ENCODE measurements at regions not wholly inside any gene's neighbourhood (a gene's known extent, or its start where the extent isn't known, plus 50 kb on each side); places are given as distances from the start of the nearest gene placed in this dataset.

DNA sequence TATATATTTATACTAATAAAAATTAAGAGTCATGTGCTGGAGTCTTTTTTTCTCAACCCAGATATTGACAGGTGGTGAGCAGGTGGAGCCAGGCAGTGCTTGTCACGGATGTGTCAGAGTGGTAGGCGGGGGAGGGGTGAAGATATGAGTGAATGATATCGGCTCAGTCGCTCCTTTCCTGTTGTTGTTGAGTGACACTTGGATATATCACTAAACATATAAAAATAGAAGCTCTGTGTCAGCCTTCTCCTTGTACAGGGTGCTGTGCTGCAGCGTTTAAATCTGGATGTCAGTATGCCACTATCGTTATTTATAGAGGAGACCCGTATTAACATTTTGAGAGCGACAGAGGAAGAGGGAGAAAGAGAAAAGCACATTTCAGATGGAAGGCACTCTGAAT lies 339.6 kb downstream of the NUF2 start:
- ATAC-seq: no peak

DNA sequence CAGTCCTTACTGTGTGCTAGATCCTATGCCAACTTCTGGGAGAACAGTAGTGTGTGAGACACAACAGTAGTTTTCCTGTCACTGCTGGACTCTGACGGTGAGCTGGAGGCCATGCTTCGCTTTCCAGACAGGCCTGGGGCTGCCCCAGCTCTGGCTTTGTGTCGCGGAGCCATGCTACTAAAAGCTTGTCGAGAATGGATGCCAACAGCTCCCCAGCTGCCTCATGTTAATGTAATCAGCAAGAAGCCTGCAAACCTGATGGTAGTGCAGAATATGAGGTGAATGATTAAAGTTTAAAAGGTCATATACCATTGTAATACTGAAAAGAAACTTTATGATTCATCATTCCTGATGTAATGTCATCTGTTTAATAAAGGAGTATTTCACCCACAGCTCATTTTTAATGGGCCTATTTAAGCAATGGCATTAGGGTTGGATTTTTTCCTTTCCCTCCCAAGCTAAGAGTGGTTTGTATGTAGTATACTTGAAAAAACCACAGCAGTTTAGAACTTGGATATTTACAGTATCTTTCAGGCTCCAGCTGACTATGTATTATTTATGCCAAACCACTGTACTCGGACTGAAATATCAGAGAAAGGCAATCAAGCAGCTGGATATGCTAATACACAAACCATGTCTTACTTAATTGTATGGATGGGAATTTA lies 343.0 kb downstream of the NUF2 start:
- ATAC-seq: peak; percentile 78

DNA sequence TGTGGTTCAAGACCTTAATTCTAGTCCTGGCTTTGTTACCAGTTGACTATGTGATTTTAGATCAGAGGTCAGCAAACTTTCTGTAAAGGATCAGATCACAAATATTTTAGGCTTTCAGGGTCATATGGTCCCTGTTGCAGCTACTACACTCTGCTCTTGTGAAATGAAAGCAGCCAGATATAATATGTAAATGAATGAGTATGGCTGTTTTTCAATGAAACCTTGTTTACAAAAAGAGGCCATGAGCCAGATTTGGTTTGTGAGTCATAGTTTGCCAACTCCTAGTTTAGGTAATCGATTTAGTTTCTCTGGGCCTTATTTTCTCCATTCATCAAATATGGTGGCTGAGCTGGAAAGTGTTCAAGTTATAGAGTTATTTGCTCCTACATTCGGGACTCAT lies 346.7 kb downstream of the NUF2 start:
- no peak for ATAC-seq

DNA sequence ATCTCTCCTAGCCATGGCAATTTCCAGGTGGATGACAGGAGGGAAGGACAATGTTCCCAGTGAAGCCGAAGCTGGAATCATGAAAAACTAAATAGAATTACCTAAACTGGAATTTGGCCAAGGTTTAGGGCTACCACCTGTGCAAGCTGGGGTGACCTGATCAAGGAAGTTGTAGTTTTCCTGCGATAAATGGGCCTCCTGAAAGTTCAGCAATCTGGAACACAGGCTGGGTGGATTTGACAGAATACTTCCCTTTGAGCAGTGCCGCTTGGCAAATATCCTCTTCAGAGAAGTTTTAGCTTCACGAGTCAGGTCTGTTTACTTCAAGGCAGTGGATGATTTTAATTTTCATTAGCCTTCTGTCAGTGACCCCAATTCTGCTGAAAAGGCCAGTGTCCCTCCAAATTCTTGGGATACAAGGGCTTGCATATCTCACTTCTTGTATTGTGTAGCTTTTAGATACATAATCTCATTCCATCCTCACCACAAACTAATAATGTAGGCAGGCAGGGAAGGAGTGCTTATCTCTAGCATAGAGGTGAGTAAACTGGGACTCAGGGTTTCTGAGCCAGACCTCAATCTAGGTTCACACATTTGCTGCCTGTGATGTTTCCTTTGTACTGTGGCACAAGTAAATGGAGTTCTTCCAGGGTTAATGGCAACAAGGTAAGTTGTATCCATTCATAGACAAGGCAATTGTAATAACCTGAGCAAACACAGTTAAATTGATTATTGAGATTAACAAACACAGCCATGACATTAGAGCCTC lies 349.4 kb downstream of the NUF2 start:
- no peak for ATAC-seq

DNA sequence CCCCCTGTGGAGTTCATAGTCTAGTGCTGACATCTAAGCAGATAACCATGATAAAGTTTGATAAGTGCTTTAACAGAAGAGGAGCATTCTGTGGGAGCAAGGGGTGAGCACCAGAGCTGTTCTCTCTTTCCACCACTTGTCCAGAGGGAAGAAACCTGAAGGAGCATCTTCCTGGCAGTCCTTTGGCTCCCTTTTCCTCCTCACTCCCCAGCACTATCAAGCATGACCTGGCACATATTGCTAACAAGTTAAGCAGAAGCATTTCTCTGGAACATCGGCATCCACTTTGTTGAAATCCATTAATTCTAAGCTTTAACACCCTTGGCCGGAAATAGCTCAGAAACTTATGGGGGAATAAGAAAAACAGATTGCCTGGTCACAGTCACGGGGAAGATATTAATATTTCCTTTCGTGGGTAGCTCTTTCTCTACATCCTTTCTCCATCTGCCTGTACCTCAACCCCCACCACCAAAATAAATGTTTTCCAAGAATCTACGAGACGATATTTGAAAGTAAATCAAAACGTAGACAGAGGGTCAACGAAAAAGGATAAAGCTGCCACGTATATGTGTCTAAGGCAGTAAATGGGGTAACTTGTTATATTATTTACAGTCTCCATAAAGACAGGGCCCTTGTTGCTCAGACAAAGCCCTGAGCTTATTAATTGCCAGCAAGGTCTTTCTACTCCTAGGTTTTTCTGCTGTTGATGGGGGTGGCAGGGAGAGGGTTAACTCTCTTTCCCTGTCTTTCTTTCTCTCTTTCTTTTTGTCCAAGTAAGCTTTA lies 351.4 kb downstream of the NUF2 start:
- ATAC-seq: no peak

DNA sequence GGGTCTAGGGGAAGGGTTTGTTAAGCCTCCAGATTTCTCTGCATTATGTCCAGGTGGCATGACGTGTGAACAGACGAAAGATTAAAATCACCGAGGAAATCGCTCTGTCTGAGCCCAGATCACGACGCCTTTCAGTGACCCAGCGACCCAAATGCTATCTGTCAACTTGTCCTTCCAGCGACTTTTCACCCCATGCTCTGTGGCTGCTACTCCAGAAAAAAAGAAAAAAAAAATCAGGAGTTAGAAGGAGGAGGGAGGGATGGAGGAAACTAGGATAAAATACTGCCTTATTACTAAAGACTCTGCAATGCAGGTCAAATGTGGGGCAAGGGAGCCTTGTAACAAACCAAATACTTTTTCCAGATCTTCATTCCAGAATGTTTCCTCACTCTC lies 352.0 kb downstream of the NUF2 start:
- ATAC-seq: no peak

DNA sequence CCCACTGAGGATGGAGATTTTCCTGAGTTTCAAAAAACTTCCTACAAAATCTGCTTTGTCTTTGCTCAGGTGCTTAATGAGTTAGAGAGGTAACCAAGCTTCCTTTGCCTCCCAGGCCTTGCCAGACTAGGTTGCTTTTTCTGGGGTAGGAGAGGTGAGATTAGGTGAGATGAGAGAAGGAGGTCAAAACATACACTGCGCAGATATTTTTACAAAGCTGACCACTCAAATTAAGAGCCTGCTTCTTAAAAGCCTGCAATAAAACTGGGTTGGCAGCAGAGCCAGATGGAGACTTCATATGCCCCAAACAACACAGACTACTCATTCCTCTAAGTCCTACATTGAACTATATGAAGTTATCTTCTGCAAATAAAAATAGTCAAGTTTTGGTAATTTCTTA lies 352.5 kb downstream of the NUF2 start:
- ATAC-seq: no peak

DNA sequence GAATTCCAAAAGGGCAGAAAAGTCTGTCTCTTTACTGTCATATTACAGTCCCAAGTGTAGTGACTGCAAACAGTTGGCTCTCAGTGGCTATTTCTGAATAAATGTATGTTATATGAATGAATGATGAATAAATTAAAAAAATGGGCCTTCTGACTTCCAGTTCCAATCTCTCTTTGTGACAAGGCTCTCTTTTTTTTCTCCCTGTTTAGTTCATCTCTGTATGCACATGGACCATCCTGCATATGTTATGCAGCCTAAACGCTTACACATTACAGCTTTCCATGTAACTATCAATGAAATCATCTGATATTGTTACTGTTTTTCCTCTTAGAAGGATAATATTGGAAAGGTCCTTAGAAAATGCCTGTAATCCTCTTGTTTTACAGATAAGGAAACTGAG lies 363.0 kb downstream of the NUF2 start:
- no peak for ATAC-seq

DNA sequence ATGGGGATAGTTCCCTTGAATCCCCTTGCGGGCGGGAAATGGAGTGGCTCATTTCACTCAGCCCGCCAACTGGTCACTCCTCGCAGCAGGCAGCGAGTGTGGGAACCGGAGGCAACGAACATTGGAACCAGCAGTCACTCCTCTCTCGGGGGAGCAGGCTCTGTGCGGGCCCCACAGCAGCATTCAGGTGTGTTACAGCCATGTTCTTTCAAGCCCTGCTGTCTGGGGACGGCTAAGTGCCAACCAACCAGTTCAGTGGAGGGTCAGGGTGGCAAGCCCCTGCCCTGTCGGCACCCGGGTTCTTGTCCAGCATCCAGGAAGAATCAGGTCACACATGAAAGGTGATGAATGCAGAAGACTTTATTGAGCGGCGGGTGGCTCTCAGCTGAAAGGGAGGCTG lies 370.5 kb downstream of the NUF2 start:
- no peak for ATAC-seq

DNA sequence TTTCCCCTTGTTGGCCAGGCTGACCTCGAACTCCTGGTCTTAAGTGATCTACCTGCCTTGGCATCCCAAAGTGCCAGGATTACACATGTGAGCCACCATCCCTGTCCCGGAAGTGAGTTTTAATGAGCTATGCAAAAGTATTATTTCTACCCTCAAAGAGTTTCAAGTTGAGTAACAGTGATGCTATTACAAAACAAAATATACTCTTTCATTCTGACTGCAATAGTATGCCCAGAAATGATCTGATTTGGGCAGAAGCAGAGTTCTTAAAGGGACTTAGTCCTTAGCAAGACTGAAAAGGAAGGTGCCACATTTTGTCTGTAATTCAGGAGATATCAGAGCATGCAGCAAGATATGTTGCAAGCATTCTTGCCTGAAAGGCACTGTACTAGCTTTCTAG lies 375.4 kb downstream of the NUF2 start:
- no peak for ATAC-seq

DNA sequence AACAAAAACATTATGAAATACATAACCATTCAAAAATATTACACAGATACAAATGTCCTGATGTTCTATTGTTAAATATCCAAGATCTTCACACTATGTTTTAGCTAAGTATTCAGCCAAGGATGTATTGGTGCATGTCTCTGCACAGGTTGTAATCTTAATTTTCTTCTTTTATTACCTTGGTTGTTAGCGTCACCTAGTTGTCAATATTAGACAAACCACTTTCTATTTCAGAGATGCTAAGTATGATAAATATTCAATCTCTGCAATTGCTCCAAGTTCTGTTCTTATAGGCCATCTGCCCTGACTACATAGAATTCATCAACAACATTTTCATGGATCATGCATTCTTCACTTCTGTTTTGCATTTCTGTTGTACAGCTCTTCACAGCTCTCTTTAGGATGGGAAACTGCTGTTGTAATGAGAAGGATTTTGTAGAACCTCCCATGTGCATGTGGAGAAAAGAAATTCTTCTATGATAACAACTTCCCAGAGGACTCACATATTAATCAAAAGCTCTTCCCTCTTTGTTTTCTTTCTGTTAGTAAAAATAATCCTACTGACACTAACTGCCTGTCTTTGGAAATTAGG lies 380.1 kb downstream of the NUF2 start:
- no peak for ATAC-seq

DNA sequence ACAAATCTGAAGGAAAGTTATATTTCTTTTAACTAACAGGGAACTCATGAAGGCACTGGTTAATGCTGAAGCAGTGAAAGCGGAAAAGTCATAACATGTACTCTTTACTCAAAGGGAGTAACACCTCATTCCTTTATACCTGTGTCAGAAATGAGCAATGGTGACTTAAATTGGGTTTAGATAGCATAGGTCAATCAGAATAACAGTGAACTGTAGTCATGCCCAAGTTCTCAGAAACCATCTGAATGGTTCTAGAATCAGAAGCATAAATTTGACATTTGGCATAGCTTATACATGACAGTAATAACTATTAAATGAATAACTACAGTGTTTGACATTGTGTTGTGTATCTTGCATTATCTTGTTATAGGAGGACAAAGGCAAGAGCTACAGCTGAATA lies 382.0 kb downstream of the NUF2 start:
- peak; percentile 65 for ATAC-seq

DNA sequence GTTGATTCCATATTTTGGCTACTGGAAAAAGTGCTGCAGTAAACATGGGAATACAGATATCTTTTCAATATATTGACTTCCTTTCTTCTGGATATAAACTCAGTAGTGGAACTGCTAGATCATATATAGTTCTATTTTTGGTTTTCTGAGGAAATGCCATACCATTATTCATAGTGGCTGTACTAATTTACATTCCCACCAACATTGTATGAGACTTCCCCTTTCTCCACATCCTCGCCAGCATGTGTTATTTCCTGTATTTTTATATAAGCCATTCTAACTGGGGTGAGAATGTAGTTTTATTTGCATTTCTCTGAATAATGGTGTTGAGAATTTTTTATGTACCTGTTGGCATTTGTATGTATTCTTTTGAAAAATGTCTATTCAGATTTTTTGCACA lies 385.2 kb downstream of the NUF2 start:
- ATAC-seq: no peak

DNA sequence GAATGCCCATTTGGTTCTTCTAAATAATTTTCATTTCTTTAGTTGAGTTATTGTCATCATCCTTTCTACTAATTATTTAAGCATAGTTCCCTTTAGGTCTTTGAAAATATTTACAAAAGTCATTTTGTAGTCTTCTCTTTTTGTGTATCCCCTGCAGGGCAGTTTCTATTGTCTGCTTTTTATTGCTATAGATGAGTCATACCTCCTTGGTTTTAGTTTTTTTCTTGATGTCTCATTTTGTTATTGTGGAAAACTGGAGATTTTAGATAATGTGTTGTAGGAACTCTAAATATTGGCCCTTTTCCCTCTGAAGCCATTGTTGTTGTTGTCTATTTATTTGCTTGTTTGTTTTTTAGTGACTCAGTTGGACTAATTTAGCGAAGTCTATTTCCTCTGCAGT lies 387.9 kb downstream of the NUF2 start:
- ATAC-seq: no peak

DNA sequence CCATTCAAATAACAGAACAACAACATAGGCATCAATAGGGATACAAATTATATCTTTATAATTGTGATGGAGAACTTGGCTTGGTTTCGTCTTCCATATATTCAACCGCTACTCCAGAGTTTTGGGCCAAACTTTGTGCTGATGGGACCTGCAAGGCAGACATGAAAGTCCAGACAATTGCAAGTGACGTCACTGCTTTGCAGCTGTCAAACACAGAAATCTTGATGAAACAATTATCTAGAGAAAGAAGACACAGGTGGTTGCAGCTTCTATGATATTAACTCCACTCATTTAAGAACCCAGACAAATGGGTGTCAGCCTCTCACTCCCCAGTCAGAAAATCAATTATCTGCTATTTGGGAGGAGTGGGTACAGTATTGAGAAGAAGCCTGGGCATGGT lies 390.6 kb downstream of the NUF2 start:
- ATAC-seq: no peak

DNA sequence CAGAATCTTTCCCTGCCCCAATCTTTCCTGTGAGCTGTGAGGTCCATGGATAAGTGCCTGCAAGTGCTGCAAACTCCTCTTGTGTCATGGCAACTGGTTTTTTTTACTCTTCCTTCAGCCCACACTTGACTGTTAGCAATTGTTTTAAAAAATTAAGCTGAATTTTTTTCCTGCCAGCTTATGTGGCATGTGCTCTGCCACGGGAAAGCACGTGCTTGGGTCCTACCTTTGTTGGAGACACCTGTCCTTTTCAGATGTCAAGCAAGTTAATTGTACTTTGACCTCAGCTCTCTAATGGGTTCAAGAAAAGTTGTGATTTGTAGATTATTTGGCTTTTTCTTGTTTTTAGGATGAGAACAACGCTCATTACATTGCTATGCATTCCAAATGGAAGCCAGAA lies 398.5 kb downstream of the NUF2 start:
- ATAC-seq: no peak

DNA sequence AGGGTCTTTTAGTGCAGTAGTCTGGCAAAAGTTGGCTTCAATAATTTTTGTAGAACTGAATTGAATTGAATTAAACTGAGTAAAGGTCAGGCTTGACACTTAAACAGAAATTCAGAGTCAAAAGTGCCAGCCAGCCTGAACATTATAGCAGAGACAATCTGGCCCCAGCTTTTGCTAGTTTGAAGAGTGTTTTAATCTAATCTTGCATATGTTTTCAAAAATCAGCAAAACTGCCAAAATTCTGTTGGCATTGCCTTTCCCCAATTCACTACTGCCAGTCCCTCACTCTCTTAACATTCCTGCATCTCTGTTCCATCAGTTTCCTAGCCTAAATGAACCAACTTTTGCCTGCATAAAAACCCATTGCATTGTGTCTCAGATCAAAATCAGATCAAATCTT lies 403.8 kb downstream of the NUF2 start:
- ATAC-seq: no peak

DNA sequence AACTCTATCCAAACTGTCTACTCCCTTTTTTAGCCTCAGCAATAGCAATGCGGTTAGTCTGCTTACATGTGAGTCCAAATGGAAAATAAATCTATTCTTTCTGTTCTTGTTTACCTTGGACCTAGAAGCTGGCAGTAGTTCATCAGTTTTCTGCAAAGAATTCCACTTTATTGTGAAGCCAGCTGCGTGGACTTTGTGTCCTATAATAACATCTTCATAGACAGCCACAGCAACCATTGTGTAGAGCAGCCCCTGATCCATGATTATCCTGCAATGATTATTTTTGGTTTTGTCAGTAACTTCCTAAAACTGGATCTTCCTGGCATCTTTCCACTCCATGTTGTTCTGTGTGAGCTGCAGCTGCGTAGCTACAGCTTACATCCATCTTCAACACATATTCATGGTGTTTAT lies 408.7 kb downstream of the NUF2 start:
- ATAC-seq: no peak

DNA sequence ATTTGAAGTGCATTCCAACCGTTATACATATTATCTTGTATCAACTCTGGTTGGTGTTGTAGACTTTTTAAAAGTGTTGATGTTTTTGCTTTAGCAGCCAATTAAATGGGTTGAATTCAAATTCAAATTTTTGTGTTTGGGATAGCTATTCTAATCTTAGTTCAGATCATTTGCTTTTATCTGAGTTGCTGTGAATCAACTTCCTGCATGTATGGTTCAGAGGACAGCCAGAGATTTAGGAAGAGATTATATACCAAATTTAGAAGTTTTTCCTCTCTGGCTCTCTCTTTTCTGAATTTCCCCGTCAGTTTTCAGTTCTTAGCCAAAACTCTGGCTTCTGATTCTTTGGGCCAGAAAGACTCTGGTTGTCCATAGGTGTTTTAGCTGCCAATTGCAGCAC lies 415.5 kb downstream of the NUF2 start:
- ATAC-seq: no peak

DNA sequence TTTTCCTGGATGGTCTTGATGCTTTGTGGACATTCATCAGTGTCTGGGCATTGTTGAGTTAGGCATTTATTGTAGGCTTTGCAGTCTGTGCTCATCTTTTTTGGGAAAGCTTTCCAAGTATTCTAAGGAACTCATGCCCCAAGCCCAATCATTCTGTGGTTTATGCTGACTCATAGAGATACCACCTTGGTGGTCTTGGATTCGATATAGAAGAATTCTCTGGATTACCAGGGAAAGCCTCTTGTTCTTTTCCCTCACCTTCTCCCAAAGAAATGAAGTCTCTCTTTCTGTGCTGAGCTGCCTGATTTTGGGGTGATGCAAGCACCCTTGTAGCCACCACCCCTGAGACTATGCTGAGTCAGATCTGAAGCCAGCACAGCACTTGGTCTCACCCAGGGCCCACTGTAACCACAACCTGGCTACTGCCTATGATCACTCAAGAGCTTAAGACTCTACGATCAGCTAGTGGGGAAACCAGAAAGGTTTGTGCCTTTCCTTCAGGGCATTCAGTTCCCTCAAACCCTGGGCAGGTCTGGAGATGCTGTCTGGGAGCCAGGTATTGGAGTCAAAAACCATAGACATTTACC lies 422.6 kb downstream of the NUF2 start:
- no peak for ATAC-seq

DNA sequence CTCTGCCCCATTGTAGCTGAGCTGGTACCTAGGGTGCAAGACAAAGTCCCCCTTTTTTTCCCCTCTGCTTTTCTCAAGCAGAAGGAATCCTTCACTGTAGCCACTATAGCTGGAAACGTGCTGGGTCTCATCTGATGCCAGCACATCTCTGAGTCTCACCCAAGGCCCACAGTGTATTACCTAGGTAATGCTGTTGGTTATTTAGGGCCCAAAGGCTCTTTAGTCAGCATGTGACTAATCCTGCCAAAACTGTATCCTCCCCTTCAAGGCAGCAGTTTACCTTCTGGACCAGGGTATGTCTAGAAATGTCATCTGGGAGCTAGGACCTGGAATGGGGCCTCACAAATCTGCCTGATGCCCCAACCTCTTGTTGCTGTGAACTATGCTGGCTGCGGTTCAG lies 423.4 kb downstream of the NUF2 start:
- ATAC-seq: no peak

DNA sequence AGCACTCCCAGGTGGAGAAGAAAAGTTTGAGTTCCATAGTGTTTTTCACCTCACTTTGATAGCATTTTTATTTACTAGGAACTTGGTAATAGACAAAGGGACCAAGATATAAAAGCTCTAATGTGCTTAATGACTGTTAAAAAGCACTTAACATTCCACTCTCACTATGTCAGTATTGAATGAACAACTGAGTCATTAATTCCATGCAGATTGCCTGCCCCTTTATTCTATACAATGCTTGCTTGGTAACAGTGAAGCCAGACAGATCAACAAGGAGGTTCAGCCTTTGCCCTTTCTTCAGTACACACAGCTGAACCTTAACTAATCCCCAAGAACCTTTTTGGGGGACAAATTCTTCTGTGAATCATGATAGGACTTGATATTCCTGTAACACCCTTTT lies 425.5 kb downstream of the NUF2 start:
- no peak for ATAC-seq

DNA sequence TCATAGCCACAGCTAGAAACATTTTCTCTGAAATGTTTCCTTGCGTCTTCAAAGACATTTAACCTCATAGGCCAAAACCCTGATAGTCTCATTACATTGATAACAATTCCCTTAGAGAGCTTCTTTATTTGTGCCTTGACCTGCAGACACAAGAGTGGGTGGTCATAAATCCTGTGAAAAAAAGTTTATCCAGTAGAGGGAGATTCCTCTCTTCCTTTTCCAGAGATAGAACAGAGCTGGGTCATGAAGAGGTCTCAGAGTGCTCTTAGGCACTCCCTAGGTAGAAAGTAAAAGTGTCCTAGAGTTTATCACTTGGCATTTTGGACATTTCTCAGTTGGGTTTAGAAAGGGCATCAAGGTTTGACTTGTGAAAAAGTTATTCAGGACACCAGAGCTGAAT lies 426.1 kb downstream of the NUF2 start:
- no peak for ATAC-seq

All from esophagus mucosa (tissue), 1 donor.